ENCODE measurements at regions not wholly inside any gene's neighbourhood (a gene's known extent, or its start where the extent isn't known, plus 50 kb on each side); places are given as distances from the start of the nearest gene placed in this dataset.
"Not testable (repeated sequence)": the region's sequence is repeated elsewhere in the genome, so short reads cannot be mapped to it uniquely, and the experiment has no call there.

GRCh38 chr6:168864541-168865460 is 388.8 kb downstream of the THBS2 start:
- intact Hi-C loops (cut with DNase I) = no loop called here
- ATAC-seq (ENCODE audit: poor library complexity) = no peak
- no peak for DNase-seq

- DNase-seq = no peak
- intact Hi-C loops (cut with DNase I) = no loop called here
- no peak for ATAC-seq (ENCODE audit: poor library complexity)
These were observed 390.2 kb downstream of the THBS2 start for GRCh38 chr6:168863467-168863866.

GRCh38 chr6:168862346-168862980 is 391.2 kb downstream of the THBS2 start:
- ATAC-seq (ENCODE audit: poor library complexity) (no peak), DNase-seq (no peak)
- intact Hi-C loops (cut with DNase I) = no loop called here

- DNase-seq = no peak
- no peak for ATAC-seq (ENCODE audit: poor library complexity)
- intact Hi-C loops (cut with DNase I) = no loop called here
These were observed 392.7 kb downstream of the THBS2 start for GRCh38 chr6:168860987-168861386.

- intact Hi-C loops (cut with DNase I) = no loop called here
- no peak for DNase-seq
These were observed 393.3 kb downstream of the THBS2 start for GRCh38 chr6:168860341-168860740.

GRCh38 chr6:168858926-168859325 is 394.7 kb downstream of the THBS2 start:
- no peak for DNase-seq
- ATAC-seq (ENCODE audit: poor library complexity) = no peak
- intact Hi-C loops (cut with DNase I) = no loop called here

More at GRCh38 chr6:168860341-168860740, 393.3 kb downstream of the THBS2 start:
- ATAC-seq (ENCODE audit: poor library complexity) = no peak

- intact Hi-C loops (cut with DNase I) = no loop called here
- no peak for ATAC-seq (ENCODE audit: poor library complexity)
- DNase-seq = no peak
These were observed 396.7 kb downstream of the THBS2 start for GRCh38 chr6:168856914-168857313.

- ATAC-seq (ENCODE audit: poor library complexity) = peak; percentile 41
- DNase-seq = no peak
- intact Hi-C loops (cut with DNase I) = no loop called here
These were observed 401.2 kb downstream of the THBS2 start for GRCh38 chr6:168852376-168852884.

GRCh38 chr6:168851460-168852375 is 401.9 kb downstream of the THBS2 start:
- DNase-seq = no peak
- peak; percentile 29 for ATAC-seq (ENCODE audit: poor library complexity)
- intact Hi-C loops (cut with DNase I) = no loop called here

GRCh38 chr6:168850027-168850736 is 403.5 kb downstream of the THBS2 start:
- intact Hi-C loops (cut with DNase I); ATAC-seq (ENCODE audit: poor library complexity); DNase-seq: not testable (repeated sequence)

- intact Hi-C loops (cut with DNase I) = no loop called here
- DNase-seq = no peak
- ATAC-seq (ENCODE audit: poor library complexity) = no peak
These were observed 404.2 kb downstream of the THBS2 start for GRCh38 chr6:168849459-168849858.

GRCh38 chr6:168848797-168849196 is 404.8 kb downstream of the THBS2 start:
- intact Hi-C loops (cut with DNase I) = no loop called here
- ATAC-seq (ENCODE audit: poor library complexity) = no peak
- DNase-seq = no peak

GRCh38 chr6:168844821-168845609 is 404.0 kb downstream of the SMOC2 start:
- DNase-seq (no peak), ATAC-seq (ENCODE audit: poor library complexity) (no peak)
- intact Hi-C loops (cut with DNase I) = no loop called here

GRCh38 chr6:168842632-168843212 is 401.7 kb downstream of the SMOC2 start:
- DNase-seq; intact Hi-C loops (cut with DNase I); ATAC-seq (ENCODE audit: poor library complexity): not testable (repeated sequence)

- DNase-seq (no peak), ATAC-seq (ENCODE audit: poor library complexity) (no peak)
- intact Hi-C loops (cut with DNase I) = no loop called here
These were observed 400.8 kb downstream of the SMOC2 start for GRCh38 chr6:168841609-168842278.

GRCh38 chr6:168840932-168841331 is 399.9 kb downstream of the SMOC2 start:
- intact Hi-C loops (cut with DNase I); ATAC-seq (ENCODE audit: poor library complexity): not testable (repeated sequence)

More at GRCh38 chr6:168840932-168841331, 399.9 kb downstream of the SMOC2 start:
- not testable (repeated sequence) for DNase-seq
